ENCODE measurements at regions not wholly inside any gene's neighbourhood (a gene's known extent, or its start where the extent isn't known, plus 50 kb on each side); places are given as distances from the start of the nearest gene placed in this dataset.
"Not testable (repeated sequence)": the region's sequence is repeated elsewhere in the genome, so short reads cannot be mapped to it uniquely, and the experiment has no call there.

DNA sequence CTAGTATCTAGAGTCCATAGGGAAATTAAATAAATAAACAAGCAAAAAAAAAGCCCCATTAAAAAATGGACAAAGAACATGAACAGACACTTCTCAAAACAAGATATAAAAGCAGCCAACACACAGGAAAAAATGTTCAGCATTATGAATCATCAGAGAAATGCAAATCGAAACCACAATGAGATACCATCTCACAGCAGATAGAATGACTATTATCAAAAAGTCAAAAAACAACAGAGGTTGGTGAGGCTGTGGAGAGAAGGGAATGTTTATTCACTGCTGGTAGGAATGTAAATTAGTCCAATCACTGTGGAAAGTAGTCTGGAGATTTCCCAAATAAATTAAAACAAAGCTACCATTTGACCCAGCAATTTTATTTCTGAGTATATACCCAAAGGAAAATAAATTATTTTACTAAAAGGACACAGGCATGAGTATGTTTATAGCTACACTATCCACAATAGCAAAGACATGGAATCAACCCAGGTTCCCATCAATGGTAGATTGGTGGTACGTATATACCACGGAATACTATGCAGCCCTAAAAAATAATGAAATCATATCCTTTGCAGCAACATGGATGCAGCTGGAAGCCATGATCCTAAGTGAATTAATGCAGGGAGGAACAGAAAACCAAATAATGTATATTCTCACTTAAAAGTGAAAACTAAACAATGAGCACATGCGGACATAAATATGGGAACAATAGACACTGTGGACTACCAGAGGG lies 366.5 kb upstream of the SEMA3C start:
- DNase-seq (ENCODE audit: low read depth): no peak

DNA sequence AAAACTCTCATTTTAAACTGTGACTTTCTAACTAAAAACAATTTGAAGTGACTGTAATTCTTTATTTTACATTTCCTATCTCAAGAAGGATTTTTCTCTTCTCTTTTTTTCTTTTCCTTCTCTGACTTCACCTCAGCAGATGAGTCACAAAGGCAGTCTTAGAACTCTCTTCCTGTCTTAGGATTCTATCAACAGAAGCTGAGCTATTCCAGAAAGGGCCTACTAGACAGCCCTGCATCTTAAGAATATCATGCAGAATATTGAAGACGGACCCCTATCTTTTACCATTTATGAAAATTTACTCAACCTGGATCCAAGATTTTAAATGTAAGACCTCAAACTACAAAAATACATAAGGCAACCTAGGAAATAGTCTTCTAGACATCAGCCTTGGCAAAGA lies 365.7 kb upstream of the SEMA3C start:
- no peak for DNase-seq (ENCODE audit: low read depth)

DNA sequence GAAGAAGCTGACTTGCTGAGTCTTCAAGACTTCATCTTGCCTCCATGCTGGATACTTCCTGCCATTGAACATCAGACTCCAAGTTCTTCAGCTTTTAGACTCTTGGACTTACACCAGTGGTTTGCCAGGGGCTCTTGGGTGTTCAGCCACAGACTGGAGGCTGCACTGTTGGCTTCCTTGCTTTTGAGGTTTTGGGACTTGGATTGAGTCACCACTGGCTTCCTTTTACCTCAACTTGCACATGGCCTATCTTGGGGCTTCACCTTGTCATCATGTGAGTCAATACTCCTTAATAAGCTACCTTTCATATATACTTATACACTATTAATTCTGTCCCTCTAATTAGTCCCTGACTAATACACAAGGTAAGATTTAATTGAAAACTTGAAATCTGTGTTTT lies 361.7 kb upstream of the SEMA3C start:
- no peak for DNase-seq (ENCODE audit: low read depth)

DNA sequence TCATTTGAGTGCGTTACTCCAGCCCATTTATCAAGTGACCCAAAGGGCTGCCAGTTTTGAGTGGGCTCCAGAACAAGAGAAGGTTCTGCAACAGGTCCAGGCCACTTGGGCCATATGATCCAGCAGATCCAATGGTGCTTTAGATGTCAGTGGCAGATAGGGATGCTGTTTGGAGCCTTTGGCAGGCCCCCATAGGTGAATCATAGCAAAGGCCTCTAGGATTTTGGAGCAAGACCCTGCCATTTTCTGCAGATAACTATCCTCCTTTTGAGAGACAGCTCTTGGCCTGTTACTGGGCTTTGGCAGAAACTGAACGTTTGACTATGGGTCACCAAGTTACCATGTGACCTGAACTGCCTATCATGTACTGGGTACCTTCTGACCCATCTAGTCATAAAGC lies 358.8 kb upstream of the SEMA3C start:
- DNase-seq (ENCODE audit: low read depth): no peak

DNA sequence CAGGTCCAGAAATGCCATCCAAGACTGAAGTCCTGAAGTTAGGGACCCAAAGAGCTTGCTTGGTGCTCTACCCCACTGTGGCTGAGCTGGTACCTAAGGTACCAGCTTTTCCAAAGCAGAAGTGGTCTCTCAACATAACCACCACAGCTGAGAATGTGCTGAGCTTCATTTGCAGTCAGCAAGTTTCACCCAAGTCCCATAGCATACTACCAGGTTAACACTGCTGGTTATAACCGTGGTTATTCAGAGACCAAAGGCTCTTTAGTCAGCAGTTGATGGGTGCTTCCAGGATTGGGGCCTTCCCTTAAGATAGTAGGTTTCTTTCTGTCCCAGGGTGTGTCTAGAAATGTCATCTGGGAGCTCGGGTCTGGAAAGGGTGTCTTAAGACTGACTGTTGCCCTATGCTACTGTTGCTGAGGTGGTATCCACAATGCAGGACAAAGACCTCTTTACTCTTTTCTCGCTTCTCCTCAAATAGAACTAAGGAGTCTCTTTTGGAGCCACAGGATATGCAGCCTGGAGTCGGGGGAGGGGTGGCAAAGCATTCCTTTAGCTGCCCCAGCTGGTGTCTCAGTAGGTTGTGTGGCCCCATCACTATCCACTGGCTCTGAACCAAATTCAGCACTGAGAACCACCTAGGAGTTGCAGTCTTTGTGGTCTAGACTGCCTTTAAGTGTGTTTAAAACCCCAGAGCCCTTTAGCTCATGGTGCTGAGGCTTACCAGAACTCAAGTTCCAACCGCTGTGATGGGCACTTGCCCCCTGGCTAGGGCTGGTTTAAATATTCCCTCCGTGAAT lies 354.9 kb upstream of the SEMA3C start:
- DNase-seq (ENCODE audit: low read depth): no peak

DNA sequence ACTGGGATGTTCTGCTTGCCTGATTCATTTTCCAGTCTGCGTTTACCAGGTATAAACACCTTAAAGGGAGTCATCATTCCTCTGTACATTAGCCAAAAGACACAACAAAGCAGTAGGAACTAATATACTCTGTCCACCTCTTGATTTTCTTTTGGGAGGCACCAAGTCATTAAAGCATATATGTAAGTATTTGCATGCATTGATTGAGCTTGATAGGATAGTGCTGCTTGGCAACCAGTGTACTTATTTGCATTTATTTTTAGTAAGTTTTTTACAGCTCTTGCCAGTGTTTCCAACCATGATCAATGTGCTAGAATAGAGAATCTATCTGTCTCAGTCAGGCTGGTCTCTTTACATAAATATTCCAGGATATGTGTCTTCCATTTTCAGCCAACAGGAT lies 353.3 kb upstream of the SEMA3C start:
- DNase-seq (ENCODE audit: low read depth): no peak

DNA sequence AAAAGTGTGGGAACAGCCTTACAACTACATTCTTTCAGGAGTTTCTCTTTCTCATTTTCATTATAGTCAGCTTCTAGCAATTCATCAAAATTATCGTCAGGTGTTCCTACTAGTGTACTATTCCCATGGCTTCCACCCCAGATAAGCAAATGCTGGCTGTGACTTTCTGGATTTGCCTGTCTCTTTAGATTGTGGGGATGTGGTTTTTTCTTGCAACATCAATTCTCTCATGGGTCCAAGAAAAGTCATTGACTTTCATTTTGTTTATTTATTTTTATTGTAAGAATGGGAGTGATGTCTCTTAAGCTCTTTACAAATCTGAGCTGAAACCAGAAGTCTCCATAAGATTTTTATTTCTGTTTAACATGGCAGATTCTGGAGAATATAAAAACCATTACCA lies 349.7 kb upstream of the SEMA3C start:
- DNase-seq (ENCODE audit: low read depth): no peak

DNA sequence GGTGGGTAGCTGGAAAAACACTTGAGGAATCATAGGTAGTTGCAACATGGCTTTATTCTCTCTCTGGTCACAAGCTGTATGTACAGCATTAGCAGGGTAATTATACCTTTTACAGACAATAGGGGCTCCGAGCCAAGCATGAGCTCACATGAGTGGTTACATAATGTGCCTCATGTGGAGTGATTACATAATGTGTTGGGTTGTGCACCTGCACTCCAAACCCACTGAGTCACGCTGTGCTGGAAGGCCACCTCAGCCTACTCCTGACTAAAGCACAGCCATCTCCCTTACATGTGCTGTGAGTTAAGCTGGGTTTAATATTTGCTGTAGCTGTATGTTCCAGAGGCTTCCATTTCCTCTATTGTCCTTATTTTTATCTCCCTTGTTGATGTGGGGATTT lies 348.7 kb upstream of the SEMA3C start:
- peak; percentile 4 for DNase-seq (ENCODE audit: low read depth)

DNA sequence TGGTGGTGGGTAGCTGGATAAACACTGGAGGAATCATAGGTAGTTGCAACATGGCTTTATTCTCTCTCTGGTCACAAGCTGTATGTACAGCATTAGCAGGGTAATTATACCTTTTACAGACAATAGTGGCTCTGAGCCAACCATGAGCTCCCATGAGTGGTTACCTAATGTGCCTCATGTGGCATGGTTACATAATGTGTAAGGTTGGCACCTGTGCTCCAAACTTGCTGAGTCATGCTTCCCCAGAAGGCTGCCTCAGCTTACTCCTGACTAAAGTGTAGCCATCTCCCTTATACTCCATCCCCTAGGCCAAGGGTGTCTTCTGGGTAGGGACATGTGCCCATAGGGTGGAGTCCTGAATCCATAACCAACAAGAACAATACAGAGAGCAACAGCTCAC lies 345.3 kb upstream of the SEMA3C start:
- DNase-seq (ENCODE audit: low read depth): no peak

DNA sequence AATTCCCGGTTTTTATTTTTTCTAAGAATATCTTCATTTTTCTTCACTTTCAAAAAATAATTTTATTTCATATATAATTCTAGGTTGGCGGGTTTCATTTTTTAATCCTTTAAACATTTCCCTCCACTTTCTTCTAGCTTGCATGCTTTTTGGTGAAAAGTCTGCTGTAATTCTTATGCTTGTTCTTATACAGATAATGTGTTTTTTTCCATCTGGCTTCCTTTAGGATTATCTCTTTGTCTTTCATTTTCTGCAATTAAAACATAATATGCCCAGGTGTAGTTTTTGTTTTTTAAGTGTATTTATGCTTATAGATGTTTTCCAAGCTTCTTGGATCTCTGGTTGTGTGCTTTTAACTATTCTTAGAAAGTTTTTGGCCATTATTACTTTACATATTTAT lies 341.3 kb upstream of the SEMA3C start:
- no peak for DNase-seq (ENCODE audit: low read depth)

DNA sequence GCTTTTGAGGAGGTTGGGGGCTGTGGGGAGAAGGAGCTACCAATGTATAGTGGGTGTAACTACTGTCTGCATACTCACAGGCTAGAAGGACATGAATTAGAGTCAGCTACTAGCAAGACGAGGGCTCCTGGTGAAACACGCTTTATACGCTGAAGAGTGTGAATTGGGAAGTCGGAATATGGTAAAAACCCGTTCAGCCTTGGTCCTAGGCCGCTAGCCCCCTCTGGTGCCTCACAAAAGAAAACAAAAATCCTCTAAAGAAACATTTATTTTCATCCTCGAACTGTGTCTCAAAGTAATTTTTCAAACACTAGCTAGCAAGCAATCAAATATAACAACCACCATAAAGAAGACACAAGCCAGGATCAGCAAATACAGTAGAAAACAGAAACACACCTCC lies 338.1 kb upstream of the SEMA3C start:
- no peak for DNase-seq (ENCODE audit: low read depth)

DNA sequence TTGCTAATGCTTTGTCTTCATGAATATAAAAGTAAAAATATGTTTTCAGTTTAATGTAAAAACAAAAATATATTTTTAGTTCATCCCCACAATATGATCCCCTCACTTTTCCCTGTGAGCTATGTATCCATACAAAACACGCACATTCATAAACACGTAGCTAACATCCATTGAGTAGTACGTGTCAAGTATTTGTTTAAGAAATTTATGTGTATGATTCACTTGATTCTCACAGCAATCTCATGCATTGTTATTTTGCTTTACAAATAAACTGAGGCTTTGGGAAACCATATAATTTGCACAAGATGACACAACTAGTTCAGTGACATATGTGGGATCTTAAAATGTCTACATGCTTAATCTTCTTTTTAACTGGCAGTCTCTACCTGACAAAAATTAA lies 329.6 kb upstream of the SEMA3C start:
- no peak for DNase-seq (ENCODE audit: low read depth)

DNA sequence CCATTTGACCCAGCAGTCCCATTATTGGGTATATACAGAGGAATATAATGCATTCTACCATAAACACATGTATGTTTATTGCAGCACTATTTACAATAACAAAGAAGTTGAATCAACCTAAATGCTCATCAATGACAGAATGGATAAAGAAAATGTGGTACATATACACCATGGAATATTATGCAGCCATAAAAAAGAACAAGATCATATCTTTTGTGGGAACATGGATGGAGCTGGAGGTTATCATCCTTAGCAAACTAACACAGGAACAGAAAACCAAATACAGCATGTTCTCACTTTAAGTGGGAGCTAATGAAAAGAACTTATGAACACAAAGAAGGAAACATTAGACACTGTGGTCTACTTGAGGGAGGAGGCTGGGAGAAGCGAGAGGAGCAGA lies 328.5 kb upstream of the SEMA3C start:
- DNase-seq (ENCODE audit: low read depth): not testable (repeated sequence)

DNA sequence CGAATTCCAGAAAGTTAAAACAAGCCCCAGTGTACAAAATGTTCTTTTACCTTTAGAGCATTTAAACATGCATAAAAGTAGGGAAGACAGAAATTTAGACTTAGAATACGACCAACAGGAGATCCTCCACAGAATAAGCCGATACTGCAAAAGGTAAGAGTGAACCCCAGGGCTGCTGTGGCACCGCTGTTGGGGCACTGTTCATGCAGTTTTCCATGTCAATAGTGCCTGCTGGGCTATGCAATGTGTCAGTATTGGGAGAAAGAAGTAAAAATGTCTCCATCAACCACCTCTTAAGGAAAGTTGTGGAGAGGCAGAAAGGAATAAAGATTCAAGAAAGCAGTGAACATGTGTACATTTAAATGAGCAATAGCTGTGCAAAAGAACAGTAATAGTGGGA lies 326.5 kb upstream of the SEMA3C start:
- no peak for DNase-seq (ENCODE audit: low read depth)

DNA sequence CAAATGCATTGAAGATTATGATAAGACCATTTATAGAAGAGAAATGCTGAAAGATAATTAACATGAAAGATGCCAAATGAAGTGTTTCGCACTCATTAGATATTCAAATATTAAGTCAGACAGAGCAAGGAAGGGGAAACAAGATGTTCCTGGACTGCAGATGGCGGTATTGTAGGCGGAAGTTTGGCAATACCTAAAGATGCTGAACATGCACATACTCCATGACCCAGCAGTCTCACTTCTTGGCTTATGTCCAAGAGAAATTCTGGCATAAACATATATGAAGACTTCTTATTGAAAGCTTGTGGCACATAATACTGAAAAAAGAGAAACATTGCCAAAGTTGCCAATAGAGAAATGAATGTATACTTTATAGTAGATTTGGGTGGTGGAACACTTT lies 325.4 kb upstream of the SEMA3C start:
- DNase-seq (ENCODE audit: low read depth): no peak

DNA sequence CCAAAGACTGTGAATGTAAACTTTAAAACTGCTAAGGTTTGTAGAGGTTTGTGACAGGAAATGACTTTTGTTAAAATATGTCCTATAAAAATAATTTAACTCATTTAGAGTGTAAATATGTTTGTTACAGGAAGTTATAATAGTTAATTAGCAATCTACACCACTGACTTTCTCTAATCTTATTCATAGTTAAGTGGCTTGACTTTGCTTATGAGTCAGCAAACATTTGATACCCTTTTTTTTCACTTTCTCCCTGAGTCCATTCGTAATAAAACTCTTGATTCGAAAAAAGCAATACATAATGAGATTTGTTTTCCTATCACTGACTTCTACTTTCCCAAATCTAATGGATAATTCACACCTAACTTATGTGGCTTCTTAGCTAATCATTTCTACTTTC lies 317.7 kb upstream of the SEMA3C start:
- DNase-seq (ENCODE audit: low read depth): no peak

DNA sequence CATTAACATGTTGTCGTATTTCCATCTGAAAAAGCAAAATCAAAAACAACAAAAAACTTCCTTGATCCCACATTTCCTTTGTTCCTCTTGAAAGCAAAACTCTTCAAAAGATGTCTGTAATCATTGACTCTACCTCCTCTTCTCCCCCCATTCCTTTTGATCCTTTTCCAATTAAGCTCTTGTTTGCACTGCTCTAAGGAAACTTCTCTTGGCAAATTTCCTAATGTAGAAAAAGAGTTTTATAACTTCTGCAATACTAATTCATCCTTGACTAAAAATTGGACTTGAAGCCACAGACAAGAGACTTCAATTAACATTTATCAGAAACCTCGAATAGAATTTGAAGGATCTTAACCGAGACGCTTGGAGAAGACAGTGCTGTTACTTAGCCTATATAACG lies 317.1 kb upstream of the SEMA3C start:
- no peak for DNase-seq (ENCODE audit: low read depth)

DNA sequence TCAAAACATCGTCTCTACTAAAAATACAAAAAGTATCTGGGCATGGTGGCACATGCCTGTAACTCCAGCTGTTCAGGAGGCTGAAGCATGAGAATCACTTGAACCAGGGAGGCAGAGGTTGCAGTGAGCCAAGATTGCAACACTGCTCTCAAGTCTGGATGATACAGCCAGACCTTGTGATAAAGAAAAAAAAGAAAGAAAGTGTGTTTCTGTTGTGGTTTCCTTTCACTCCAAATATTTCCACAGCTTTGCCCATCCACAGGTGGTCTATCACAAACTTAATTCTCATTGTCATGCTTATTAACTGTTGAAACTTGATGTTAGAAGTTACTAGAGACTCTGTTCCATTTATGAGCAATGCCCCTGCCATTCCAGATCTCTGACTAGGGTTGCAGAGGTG lies 316.0 kb upstream of the SEMA3C start:
- no peak for DNase-seq (ENCODE audit: low read depth)

DNA sequence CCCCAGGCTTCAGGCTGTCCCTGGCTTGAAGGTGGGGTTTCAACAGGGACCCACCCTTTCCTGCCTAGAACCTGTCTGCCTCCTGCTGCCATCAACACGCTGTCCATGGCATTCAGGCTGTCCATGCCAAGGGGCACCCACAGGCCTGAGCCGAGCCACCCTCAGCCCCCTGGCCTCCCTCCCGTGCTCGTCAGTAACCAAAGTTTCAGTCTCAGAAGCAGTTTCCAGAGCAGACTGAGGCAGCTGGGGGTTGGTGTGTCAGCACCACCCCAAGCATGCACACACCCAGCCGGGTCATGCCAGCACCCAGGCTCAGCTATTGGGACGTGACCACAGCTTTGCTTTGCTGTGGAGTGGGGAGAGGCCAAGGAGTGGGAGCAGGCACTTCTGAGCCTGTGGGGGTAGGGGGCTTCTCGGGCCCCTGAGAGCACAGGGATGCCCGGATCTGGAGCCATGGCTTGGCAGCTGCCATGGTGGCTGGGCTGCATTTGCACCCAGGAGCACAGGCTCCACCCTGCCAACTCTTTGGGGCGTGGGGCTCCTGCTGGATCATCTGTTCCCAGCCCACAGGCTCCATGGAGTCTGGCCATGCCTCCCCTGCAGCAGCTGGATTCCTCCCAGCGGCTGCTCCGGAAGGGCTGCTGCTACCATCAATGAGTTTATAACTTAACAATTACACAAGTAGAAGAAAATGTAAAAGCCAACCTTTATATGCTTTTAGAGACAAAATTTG lies 314.5 kb upstream of the SEMA3C start:
- DNase-seq (ENCODE audit: low read depth): no peak

DNA sequence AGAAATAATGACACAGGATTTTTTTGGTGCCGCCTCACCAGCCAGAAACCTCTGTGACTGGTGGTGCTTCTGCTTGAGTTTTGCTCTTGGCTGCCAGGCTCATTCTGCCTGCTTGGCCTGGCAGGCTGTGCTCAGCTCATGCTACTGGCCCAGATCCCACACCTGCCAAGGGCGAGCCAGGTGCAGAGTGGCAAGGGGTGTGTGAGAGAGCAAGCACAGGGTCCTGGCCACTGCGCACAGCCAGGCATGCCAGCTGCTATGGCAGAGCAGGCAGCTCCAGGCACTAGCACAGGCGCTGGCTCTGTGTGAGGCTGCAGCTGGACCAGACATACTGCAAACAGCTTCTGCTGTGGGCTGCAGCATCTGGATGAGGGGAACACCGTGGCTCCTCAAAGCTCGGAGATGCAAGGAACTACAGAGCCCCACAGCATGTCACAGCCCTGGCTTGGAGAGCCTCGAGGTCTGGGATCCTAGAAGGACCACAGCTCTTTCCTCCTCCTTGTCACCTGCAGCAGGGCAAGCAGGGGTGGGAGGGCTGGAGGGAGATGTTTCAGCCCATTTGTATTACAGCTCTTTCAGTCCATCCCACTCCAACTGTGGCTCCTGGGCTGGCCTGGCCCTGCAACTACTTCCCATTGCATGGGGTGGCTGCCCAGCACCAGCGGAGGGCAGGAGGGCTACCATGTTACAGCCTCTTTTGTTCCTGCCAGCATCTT lies 313.4 kb upstream of the SEMA3C start:
- DNase-seq (ENCODE audit: low read depth): no peak

DNA sequence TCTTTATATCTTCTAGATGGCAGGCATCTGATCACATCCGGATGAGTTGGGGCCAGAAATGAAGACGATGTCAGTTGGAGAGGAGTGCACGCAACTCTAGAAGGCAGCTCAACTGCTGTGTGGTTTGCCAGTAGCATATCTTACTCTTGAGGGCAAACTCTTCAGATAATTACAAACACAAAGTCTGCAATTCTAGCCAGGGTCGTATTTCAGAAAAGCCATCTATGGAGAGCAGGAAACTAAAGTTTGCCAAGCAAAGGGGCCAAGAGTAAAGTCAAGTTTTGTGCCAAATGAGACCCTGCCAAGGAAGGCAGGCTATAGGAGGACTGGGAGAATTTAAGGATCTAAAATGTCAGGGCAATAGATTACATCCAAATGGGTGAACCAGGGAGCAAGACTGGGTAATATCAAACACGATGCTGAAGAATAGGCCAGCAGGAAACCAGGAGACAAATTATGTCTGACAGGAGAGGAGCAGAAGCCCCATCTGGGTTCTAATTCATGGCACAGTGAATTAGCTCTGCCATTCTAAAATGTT lies 312.5 kb upstream of the SEMA3C start:
- DNase-seq (ENCODE audit: low read depth): no peak

DNA sequence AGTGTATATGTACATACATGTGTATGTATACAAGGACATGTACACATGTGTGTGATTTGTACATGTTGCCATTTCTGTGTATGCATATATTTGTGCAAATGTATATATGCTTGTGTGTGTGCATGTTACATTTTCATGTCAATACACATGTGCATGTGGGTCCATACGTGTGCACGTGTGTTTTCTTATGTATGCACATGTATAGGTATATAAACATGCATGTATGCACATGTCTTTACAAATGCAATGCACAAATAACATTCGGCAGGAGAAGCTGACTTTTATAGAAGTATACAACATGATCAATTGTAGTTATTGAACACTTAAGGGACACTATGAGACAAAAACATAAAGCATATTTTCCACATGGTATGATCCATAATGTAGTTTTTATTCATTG lies 307.4 kb upstream of the SEMA3C start:
- no peak for DNase-seq (ENCODE audit: low read depth)

Measured in forelimb muscle (tissue), 1 donor.